ENCODE measurements at regions not wholly inside any gene's neighbourhood (a gene's known extent, or its start where the extent isn't known, plus 50 kb on each side); places are given as distances from the start of the nearest gene placed in this dataset.

DNA sequence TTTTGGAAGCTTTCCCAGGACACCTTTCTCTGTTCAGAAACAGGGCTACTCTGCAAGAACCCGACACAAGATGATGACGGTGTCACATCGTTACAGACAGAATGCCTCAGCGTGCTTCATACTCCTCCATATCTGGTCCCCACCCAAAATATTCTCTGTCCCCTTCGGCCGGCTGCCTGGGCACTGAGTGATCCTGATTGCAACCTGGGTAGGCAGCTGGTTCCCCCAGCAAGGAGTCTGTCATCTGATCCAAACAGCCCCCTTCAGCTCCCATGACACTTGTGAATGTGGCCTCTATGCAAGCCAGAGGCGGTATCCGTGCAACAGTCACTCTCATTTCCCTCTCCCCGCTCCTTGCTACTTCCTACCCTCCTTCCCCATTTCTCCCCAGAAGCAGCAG, 431.7 kb upstream of the B3GAT1 start:
- no peak overlapping the region for H3K27ac ChIP-seq
- H3K79me2 ChIP-seq (ENCODE audit: low read depth): no peaks in the 10 kb centered on the region
- H3K4me2 ChIP-seq: no peak overlapping the region
- ChIA-PET CTCF (no interaction called here), POLR2A (ENCODE audit: unreplicated experiment) (no interaction called here)
- H2AFZ ChIP-seq: no peak overlapping the region
- no TSS peak for BruUV-seq (replicated peaks)
- TF ChIP-seq, protein P1, sequence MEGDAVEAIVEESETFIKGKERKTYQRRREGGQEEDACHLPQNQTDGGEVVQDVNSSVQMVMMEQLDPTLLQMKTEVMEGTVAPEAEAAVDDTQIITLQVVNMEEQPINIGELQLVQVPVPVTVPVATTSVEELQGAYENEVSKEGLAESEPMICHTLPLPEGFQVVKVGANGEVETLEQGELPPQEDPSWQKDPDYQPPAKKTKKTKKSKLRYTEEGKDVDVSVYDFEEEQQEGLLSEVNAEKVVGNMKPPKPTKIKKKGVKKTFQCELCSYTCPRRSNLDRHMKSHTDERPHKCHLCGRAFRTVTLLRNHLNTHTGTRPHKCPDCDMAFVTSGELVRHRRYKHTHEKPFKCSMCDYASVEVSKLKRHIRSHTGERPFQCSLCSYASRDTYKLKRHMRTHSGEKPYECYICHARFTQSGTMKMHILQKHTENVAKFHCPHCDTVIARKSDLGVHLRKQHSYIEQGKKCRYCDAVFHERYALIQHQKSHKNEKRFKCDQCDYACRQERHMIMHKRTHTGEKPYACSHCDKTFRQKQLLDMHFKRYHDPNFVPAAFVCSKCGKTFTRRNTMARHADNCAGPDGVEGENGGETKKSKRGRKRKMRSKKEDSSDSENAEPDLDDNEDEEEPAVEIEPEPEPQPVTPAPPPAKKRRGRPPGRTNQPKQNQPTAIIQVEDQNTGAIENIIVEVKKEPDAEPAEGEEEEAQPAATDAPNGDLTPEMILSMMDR (conservative IDR thresholded peaks at IDR 0.05): no peak
- TF ChIP-seq EZH2 (IDR thresholded peaks at IDR 0.05; ENCODE audit: low read depth): no peak
- no peaks in the 10 kb centered on the region for H3K36me3 ChIP-seq (ENCODE audit: low read depth)
- H3F3A ChIP-seq (ENCODE audit: insufficient read depth, low read depth): no peaks in the 10 kb centered on the region
- H3K9me3 ChIP-seq (ENCODE audit: insufficient read depth, low read depth): no peaks in the 10 kb centered on the region; the same call in 1 of the 2 replicates
- H3K4me1 ChIP-seq (replicated peaks; ENCODE audit: insufficient read depth): no peaks in the 10 kb centered on the region
- H3K27me3 ChIP-seq (ENCODE audit: insufficient read depth, low read depth): peaks cover 92% of the 10 kb centered on the region
- DNase-seq: no peak
- intact Hi-C loops (cut with micrococcal nuclease; ENCODE audit: unreplicated experiment): no loop called here
- no peak overlapping the region for H3K4me3 ChIP-seq
- H3K9me2 ChIP-seq (ENCODE audit: insufficient read depth): no peaks in the 10 kb centered on the region
- no peaks in the 10 kb centered on the region for H4K20me1 ChIP-seq (ENCODE audit: insufficient read depth)

DNA sequence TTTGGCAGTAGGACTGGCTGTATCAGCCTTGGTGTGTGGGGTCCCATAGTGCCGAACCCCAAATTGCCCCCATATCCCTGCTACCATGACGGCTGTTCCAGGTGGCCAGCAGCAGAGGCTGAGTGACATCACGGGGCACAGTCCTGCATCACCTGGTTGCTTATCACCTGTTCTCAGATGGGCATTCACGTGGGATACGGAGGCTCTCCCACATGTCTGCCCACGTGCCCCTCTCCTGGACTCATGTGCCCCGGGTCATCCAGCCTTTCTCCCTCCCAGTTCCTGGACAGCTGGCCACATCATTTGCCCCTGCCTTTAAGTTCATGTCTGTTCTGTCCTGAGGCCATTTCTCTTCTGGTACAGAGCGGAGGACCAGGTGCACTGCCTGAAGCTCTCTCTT, 431.0 kb upstream of the B3GAT1 start:
- H3K4me3 ChIP-seq: no peak overlapping the region
- TF ChIP-seq, protein P1 (conservative IDR thresholded peaks at IDR 0.05): no peak
- no peak for TF ChIP-seq EZH2 (IDR thresholded peaks at IDR 0.05; ENCODE audit: low read depth)
- no peak for DNase-seq
- no peak overlapping the region for H2AFZ ChIP-seq
- H3K27me3 ChIP-seq (ENCODE audit: insufficient read depth, low read depth): peaks cover 92% of the 10 kb centered on the region
- H3K36me3 ChIP-seq (ENCODE audit: low read depth): no peaks in the 10 kb centered on the region
- CTCF ChIA-PET: no interaction called here
- no peak overlapping the region for H3K4me2 ChIP-seq
- no peak overlapping the region for H3K27ac ChIP-seq
- no peaks in the 10 kb centered on the region for H3K9me2 ChIP-seq (ENCODE audit: insufficient read depth)
- POLR2A ChIA-PET (ENCODE audit: unreplicated experiment): no interaction called here
- H4K20me1 ChIP-seq (ENCODE audit: insufficient read depth): no peaks in the 10 kb centered on the region
- H3K79me2 ChIP-seq (ENCODE audit: low read depth): no peaks in the 10 kb centered on the region
- H3K9me3 ChIP-seq (ENCODE audit: insufficient read depth, low read depth): no peaks in the 10 kb centered on the region; the same call in 1 of the 2 replicates
- no TSS peak for BruUV-seq (replicated peaks)
- no peaks in the 10 kb centered on the region for H3K4me1 ChIP-seq (replicated peaks; ENCODE audit: insufficient read depth)
- H3F3A ChIP-seq (ENCODE audit: insufficient read depth, low read depth): no peaks in the 10 kb centered on the region
- intact Hi-C loops (cut with micrococcal nuclease; ENCODE audit: unreplicated experiment): no loop called here

DNA sequence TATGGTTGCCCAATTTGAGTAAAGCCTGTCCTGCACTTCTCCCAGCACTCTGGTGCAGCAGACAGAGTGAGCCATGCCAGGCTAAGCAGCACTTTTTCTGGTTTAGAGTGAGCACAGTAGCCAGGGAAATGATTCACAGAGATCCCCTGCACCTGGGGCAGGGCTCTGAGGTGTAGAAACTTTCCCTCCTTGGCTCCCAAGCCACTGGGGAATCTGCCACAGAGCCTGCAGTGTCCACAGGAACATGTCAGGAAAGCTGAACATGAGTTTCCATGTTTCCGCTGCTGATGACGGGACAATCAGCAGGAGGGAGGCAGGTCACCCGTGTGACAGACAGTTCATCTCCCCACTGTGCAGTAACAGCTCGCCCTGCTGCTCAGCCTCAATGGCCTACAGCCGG, 429.9 kb upstream of the B3GAT1 start:
- H3K4me2 ChIP-seq: no peak overlapping the region
- POLR2A ChIA-PET (ENCODE audit: unreplicated experiment): no interaction called here
- intact Hi-C loops (cut with micrococcal nuclease; ENCODE audit: unreplicated experiment): no loop called here

More for the DNA sequence above, 429.9 kb upstream of the B3GAT1 start:
- DNase-seq: no peak
- Histone ChIP-seq H3K79me2 (ENCODE audit: low read depth) (no peaks in the 10 kb centered on the region), H3K27me3 (ENCODE audit: insufficient read depth, low read depth) (peaks cover 92% of the 10 kb centered on the region), H3K4me1 (replicated peaks; ENCODE audit: insufficient read depth) (no peaks in the 10 kb centered on the region), H3K9me3 (ENCODE audit: insufficient read depth, low read depth) (no peaks in the 10 kb centered on the region; the same call in 1 of the 2 replicates), H2AFZ (no peak overlapping the region), H3K9me2 (ENCODE audit: insufficient read depth) (no peaks in the 10 kb centered on the region), H3F3A (ENCODE audit: insufficient read depth, low read depth) (no peaks in the 10 kb centered on the region), H3K4me3 (no peak overlapping the region), H4K20me1 (ENCODE audit: insufficient read depth) (no peaks in the 10 kb centered on the region), H3K36me3 (ENCODE audit: low read depth) (no peaks in the 10 kb centered on the region), H3K27ac (no peak overlapping the region)
- BruUV-seq (replicated peaks): no TSS peak
- CTCF ChIA-PET: no interaction called here
- TF ChIP-seq, protein P1 (conservative IDR thresholded peaks at IDR 0.05): no peak
- no peak for TF ChIP-seq EZH2 (IDR thresholded peaks at IDR 0.05; ENCODE audit: low read depth)
